HepG2 (cell line): ENCODE measurements at regions not wholly inside any gene's neighbourhood (a gene's known extent, or its start where the extent isn't known, plus 50 kb on each side); places are given as distances from the start of the nearest gene placed in this dataset.

Experiments
- E2F2 ChIP-seq: sonication (generic); formaldehyde crosslinking; IDR thresholded peaks from 2 replicates; pipeline ENCODE4 v1.4.0; 2020; ENCODE audit warnings: missing genetic modification reagents, borderline replicate concordance
- HBP1 ChIP-seq: IDR thresholded peaks from 2 replicates; pipeline ENCODE4 v1.6.1; 2016; ENCODE audit warnings: low read depth, control low read depth
- JUN ChIP-seq: sonication (generic); formaldehyde crosslinking; IDR thresholded peaks from 2 replicates; pipeline ENCODE4 v1.4.0; 2020; ENCODE audit warnings: mild to moderate bottlenecking, missing genetic modification reagents
- MED1 ChIP-seq: sonication (generic); formaldehyde crosslinking; IDR thresholded peaks from 2 replicates; pipeline ENCODE4 v1.4.0; 2020; ENCODE audit warnings: missing genetic modification reagents
- MYC ChIP-seq: sonication (generic); formaldehyde crosslinking; IDR thresholded peaks from 2 replicates; pipeline ENCODE4 v1.9.0; 2021; ENCODE audit warnings: missing genetic modification reagents, borderline replicate concordance
- PCBP2 ChIP-seq: fragments of 200-400 bp; formaldehyde crosslinking; optimal IDR thresholded peaks from 2 replicates; pipeline ENCODE3; 2018; ENCODE audit warnings: low read length, low read depth; ENCODE audit not compliant: poor library complexity, severe bottlenecking
- PLRG1 ChIP-seq: fragments of 450-650 bp; conservative IDR thresholded peaks from 2 replicates; pipeline ENCODE4 v1.6.1; 2016
- RELA ChIP-seq: sonication (generic); formaldehyde crosslinking; IDR thresholded peaks from 2 replicates; pipeline ENCODE4 v1.4.0; 2020; ENCODE audit warnings: missing genetic modification reagents
- RFX3 ChIP-seq: IDR thresholded peaks from 2 replicates; pipeline ENCODE4 v1.6.1; 2016; ENCODE audit warnings: missing biosample characterization, missing genetic modification reagents
- ZNF75D ChIP-seq: sonication (generic); formaldehyde crosslinking; IDR thresholded peaks from 2 replicates; pipeline ENCODE4 v1.8.1; 2023; ENCODE audit warnings: missing genetic modification reagents, mild to moderate bottlenecking, borderline replicate concordance
- TF ChIP-seq, protein P1 (sequence below): sonication (generic); formaldehyde crosslinking; conservative IDR thresholded peaks from 2 replicates; pipeline ENCODE4 v1.4.0; 2020; ENCODE audit warnings: mild to moderate bottlenecking, missing genetic modification reagents, moderate library complexity
- TF ChIP-seq, protein P2 (sequence below): sonication (generic); formaldehyde crosslinking; IDR thresholded peaks from 2 replicates; pipeline ENCODE4 v1.9.0; 2021; ENCODE audit warnings: missing genetic modification reagents, borderline replicate concordance

- TF ChIP-seq, protein P1, sequence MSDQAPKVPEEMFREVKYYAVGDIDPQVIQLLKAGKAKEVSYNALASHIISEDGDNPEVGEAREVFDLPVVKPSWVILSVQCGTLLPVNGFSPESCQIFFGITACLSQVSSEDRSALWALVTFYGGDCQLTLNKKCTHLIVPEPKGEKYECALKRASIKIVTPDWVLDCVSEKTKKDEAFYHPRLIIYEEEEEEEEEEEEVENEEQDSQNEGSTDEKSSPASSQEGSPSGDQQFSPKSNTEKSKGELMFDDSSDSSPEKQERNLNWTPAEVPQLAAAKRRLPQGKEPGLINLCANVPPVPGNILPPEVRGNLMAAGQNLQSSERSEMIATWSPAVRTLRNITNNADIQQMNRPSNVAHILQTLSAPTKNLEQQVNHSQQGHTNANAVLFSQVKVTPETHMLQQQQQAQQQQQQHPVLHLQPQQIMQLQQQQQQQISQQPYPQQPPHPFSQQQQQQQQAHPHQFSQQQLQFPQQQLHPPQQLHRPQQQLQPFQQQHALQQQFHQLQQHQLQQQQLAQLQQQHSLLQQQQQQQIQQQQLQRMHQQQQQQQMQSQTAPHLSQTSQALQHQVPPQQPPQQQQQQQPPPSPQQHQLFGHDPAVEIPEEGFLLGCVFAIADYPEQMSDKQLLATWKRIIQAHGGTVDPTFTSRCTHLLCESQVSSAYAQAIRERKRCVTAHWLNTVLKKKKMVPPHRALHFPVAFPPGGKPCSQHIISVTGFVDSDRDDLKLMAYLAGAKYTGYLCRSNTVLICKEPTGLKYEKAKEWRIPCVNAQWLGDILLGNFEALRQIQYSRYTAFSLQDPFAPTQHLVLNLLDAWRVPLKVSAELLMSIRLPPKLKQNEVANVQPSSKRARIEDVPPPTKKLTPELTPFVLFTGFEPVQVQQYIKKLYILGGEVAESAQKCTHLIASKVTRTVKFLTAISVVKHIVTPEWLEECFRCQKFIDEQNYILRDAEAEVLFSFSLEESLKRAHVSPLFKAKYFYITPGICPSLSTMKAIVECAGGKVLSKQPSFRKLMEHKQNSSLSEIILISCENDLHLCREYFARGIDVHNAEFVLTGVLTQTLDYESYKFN (CRISPR knock-in tag) = peak; percentile 95
- TF ChIP-seq ZNF75D = no peak
- TF ChIP-seq PLRG1 = no peak
- peak; percentile 39 for TF ChIP-seq MED1 (CRISPR knock-in tag)
- no peak for TF ChIP-seq E2F2 (CRISPR knock-in tag)
- no peak for TF ChIP-seq RFX3
- TF ChIP-seq, protein P2, sequence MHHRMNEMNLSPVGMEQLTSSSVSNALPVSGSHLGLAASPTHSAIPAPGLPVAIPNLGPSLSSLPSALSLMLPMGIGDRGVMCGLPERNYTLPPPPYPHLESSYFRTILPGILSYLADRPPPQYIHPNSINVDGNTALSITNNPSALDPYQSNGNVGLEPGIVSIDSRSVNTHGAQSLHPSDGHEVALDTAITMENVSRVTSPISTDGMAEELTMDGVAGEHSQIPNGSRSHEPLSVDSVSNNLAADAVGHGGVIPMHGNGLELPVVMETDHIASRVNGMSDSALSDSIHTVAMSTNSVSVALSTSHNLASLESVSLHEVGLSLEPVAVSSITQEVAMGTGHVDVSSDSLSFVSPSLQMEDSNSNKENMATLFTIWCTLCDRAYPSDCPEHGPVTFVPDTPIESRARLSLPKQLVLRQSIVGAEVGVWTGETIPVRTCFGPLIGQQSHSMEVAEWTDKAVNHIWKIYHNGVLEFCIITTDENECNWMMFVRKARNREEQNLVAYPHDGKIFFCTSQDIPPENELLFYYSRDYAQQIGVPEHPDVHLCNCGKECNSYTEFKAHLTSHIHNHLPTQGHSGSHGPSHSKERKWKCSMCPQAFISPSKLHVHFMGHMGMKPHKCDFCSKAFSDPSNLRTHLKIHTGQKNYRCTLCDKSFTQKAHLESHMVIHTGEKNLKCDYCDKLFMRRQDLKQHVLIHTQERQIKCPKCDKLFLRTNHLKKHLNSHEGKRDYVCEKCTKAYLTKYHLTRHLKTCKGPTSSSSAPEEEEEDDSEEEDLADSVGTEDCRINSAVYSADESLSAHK (CRISPR knock-in tag) = no peak
- TF ChIP-seq PCBP2 = no peak
- TF ChIP-seq RELA (CRISPR knock-in tag) = no peak
- TF ChIP-seq JUN (CRISPR knock-in tag) = no peak
- no peak for TF ChIP-seq HBP1 (CRISPR knock-in tag)
- no peak for TF ChIP-seq MYC (CRISPR knock-in tag)
Measured at GRCh38 chr7:13185139-13185538, 497.7 kb downstream of the ARL4A start (continued).
